NCI-H2107 (cell line): ENCODE measurements at regions not wholly inside any gene's neighbourhood (a gene's known extent, or its start where the extent isn't known, plus 50 kb on each side); places are given as distances from the start of the nearest gene placed in this dataset.
"Not testable (repeated sequence)": the region's sequence is repeated elsewhere in the genome, so short reads cannot be mapped to it uniquely, and the experiment has no call there.

Experiments
- DNase-seq: peaks from one replicate; lab custom pipeline; 2025; lab: John Stamatoyannopoulos, UW

DNA sequence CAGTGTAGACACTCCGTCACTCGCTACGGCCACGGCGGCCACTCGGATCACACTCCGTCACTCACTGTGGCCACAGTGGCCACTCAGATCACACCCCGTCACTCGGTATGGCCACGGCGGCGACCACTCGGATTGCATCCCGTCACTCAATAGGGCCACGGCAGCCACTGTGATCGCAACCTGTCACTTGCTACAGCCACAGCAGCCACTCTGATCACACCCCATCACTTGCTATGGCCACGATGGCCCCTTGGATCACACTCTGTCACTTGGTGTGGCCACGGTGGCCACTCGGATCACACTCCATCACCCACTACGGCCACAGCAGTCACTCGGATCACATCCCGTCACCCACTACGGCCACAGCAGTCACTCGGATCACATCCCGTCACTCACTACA, 175.3 kb downstream of the LAT start:
- DNase-seq: not testable (repeated sequence)

DNA sequence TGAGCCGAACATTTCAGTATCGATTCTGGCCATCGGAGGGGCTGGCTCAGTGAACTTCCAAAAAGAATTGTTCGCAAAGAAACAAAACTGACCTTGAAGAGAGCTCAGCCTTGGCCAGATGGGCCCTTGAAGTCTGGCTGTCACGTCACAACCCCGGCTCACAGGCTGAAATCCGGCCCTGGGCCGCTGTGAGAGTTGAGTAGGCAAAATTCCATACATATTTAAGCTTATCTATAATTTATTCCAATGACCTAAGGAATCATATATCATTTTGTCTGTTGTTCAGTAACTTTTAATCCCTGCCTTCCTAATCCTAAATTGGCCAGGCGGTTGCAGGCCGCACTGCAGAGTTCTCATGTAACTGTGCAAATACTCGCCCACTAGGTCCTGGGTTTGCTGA, 174.8 kb downstream of the LAT start:
- not testable (repeated sequence) for DNase-seq

DNA sequence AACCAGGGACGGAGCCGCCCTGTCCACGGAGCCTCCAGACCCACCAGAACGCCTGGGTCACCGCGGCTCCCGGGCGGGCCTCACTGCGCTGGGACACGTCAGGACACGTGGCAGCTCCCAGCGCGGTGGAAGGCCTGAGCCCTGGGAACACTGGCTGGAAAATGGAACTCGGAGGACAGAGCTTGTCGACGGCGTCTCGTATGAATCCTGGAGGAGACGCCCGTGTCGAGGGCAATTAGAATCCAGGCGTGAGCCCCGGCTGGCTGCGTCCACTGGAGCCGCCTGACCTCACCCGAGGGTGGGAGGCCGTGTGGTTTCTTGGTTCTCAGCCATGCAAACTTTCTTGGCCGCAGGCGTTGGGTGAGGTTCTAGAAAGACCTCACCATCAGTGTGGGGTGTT, 173.9 kb downstream of the LAT start:
- DNase-seq: no peak

DNA sequence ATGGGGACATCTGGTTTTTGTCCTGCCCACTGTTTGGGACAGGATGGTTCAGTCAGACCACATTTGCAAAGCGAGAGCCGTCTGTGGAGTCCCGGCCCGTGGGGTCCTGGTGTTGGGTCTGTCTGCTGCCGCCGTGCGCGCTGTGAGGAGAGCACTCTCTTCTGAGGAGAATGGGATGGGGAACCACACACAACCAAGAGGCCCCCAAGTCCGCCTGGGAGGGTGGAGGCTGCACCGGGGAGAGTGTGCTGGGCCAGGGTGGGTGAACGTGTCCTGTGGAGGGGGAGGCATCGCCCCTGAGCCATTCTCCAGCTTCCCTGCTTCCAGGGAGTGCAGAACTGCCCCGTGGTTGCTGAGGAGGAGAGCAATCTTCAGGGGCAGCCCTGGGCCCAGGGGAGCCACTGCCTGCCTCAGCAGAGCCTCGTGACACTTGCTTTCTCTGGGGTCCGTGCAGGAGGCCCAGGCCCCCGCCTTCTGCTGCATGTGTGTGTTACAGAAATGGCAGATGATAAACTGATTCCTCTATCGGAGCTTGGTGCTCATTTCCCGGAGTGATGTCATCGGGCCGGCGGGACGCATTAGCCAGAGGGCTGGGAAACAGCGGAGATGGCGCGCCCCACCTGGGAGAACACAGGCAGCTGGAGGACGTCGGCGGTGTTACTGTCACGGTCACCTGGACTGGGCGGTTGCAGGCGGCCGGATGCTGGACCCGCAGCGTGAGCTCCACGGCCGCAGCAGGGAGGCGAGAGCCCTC, 173.4 kb downstream of the LAT start:
- not testable (repeated sequence) for DNase-seq

DNA sequence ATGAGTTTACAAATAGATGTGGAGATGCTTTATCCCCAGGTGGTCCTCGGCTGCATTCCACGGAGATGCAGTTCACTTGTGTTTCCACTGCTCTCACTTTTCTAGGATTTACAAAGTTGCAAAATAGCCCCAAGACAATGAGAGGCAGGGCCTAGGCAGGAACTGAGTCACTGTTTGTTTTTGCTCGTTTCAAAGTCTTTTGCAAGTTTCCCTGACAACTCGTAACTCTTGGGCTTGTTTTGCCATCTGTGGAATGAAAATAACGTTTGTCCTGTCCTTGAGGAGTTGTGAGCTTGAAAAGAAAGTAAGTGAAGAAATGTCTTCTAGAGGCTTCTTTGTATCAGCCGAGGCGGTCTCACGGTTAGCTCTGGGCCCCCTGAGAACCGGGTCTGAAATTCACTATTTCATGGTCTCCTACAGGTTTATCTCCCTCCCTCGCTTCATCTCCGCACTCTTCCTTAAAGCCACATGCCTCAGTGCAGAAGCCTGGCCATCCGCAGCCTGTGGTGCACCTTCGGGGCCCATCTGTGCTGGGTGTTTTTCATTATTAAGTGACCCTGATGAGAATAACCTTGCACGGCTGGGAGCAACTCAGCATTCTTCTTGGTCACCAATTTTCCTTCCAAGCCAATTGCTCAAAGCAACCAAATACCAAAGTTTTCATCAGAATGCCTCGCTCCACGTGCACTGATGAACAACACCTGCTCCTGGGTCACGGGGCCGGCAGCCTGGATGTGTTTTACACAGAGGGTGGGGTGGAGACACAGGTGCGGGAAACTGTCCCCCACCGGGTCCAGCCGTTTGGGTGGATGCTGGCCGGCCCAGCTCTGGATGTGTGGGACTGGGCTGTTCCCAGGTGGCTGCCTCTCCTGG, 172.4 kb downstream of the LAT start:
- not testable (repeated sequence) for DNase-seq

DNA sequence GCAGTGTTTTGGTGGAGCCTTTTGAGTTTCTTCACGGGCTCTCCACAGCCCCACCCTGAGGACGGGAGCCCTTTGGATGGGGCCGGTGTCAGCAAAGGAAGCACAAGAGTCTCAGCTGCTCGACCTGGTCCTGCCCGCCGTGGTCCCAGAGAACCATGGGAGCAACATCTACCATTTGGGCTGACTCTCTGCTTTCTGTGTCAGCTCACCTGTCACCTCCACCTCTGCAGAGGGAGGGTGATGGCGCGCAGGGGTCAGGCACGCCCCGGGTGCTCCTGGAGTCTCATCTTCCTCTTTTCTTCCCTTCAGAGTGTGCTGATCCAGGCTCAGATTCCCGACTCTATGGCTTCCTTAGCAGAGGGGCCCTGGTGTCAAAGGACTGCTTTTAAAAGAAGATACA, 171.7 kb downstream of the LAT start:
- no peak for DNase-seq

DNA sequence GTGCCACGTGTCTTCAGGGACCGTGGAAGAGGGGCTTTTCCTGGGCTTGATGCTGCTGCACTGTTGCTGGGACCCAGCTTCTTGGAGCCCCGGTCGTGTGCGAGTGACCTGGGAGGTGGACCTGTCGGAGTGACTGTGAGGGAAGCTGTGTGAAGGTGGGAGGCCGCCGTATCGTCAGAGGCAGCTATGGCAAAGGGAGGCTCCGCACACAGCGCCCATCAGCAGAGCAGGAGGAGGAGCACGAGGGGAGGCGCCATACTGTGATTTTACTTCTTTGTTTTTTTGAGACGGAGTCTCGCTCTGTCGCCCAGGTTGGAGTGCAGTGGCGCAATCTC, 171.0 kb downstream of the LAT start:
- DNase-seq: not testable (repeated sequence)

DNA sequence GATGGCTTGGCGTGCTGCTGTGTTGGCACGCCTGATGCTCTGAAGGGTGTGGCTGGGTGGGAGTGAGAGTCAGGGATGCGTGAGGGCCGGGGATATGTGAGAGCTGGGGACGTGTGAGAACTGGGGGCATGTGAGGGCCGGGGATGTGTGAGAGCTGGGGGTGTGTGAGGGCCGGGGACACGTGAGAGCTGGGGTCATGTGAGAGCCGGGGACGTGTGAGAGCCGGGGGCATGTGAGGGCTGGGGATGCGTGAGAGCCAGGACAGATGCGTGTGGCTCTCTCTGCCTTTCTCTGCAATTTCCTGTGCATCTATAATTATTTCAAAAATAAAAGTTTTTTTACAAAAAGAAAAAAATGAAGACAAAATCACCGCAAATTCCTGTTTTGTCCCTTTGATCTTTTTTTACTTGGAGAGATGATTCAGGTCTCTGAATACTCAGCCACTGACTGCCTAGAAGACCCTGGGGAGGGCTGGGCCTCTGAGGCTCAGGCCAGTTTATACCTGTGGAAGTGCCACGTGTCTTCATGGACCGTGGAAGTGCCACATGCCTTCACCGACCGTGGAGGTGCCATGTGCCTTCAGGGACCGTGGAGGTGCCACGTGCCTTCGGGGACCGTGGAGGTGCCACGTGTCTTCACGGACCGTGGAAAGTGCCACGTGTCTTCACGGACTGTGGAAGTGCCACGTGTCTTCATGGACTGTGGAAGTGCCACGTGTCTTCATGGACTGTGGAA, 170.4 kb downstream of the LAT start:
- DNase-seq: not testable (repeated sequence)

DNA sequence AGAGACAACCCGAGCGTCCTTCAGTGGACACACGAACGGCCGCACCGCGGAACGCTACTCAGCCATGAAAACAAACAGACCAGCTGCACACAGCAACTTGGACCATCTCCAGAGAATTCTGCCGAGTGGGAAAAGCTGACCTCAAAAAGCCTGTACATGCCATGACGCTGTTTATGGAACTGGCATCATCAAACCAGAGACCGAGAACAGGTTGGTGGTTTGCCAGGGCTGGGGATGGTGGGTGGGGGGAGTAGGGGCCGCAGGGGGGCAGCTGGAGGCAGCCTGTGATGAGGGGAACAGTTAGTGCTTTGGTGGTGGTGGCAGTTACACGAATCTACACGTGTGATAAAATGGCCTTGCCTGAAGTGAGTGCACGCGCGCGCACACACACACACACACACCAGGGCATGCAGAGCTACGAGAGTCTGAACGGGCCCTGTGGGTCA, 169.8 kb downstream of the LAT start:
- DNase-seq: no peak

DNA sequence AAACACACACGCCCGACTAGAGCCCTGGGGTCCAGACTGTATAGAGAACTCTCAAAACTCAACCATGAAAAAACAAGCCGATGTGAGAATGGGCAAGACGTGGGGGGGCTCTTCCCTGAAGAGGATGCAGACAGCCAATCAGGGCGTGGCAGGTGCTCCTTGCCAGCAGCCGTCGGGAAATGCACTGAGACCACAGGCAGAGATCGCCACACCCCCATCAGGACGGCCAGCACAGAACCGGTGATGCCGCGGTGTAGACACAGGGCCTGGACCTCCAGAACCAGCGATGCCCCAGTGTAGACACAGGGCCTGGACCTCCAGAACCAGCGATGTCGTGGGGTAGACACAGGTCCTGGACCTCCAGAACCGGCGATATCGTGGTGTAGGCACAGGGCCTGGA, 169.2 kb downstream of the LAT start:
- DNase-seq: no peak

DNA sequence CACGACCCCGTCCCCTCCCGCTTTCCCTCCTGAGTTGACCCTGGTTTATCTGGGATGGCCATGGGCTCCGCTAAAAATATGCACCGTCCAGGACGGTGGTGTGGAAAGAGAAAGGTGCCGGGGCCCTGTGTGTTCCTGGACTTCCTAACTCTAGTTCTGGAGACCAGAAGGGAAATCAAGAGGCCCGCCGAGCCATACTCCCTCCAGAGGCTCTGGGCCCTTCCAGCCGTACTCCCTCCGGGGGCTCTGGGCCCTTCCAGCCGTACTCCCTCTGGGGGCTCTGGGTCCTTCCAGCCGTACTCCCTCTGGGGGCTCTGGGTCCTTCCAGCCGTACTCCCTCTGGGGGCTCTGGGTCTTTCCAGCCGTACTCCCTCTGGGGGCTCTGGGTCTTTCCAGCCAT, 168.5 kb downstream of the LAT start:
- not testable (repeated sequence) for DNase-seq

DNA sequence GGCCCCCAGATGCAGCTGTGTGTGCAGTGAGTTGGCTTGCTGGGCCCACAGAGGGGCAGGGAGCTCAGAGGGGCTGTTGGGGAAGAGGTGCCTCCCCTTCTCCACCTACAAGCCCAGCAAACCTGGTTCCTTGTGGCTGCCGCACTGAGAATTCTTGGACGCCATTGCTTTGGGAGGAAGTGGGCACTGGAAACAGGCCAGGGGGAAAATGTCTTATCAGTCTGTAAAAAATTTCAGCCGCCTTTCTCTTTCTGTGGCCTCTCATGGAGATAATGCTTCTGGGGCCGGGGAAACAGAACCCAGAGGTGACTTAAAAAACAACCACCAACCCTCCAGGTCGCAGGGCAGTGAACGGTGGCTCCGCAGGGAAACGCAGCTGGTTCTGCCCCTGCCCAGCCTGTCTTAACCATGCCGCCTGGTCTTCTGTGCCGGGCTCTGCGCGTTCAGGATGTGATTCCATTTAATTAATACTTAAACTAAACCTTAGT, 167.7 kb downstream of the LAT start:
- not testable (repeated sequence) for DNase-seq

DNA sequence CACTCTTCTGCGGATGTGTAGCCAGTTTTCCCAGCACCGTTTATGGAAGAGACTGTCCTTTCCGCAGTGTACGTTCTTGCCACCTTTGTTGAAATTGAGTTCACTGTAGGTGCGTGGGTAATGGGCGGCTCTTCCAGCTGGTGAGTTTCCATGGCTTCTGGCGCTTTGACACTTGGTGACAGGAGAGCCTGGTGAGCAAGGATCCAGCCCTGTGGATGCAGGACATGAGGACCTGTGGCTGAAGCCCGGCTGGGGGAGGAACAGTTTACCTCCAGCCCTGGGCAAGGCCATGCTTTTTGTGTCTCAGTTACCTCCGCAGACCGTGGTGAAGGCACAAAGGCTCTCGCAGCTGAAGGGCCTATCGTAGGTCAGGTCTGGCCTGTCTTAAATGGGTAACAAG, 166.5 kb downstream of the LAT start:
- DNase-seq: no peak

DNA sequence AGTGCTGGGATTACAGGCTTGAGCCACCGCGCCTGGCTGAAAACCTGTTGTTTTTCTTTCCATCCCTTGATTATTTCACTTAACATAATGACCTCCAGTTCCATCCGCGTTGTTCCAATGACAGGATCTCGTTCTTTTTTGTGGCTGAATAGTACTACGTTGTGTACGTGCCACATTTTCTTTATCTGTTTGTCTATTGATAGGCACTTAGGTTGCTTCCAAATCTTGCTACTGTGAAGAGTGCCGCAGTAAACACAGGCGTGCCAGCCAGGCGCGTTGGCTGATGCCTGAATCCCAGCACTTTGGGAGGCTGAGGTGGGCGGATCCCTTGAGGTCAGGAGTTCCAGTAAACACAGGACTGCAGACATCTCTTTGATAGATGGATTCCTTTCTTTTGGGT, 165.1 kb downstream of the LAT start:
- DNase-seq: not testable (repeated sequence)

DNA sequence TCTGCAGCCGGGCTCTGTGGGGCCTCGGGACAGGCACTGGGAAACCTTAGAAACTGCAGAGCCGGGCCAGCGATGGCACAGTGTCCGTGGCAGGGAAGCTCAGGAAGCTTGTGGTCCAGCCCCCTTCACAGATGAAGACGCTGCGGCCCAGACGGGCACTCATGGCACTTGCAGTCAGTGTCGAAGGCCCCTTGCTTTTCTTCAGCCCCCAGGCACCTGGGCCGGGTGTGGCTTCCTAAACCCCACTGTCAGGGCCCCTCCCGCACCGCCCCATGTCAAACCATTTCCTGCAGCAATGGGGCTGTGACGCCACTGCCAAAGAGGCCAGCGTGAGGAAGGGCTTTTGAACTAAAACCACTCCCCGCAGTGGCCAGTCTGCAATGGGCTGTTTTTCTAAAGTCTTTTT, 164.0 kb downstream of the LAT start:
- no peak for DNase-seq

DNA sequence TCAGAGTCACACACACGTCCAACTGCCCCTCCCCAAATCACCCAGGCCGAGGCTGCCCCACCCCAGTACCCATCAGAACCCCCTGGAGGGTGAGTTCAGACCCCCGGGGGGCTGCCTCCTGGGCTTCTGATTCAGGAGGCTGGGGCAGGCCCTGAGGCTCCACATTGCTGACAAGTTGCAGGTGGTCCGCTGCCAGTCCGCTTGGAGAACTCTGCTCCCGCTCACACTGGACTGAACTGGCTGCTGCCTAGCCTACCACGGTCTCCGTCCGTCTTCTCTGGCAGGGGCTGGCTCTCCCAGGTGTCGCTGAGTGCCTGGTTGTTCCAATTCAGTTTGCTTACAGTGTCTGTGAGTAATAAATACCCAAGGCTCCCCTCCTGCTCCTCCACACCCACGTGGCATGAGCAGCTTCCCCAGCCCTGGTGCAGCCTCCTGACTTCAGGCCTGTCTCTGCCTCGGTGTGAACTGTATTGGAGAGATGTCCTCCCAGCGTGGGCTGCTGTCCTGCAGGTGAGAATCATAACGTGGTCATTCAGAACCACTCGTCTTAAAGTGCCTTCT, 163.4 kb downstream of the LAT start:
- DNase-seq: no peak

DNA sequence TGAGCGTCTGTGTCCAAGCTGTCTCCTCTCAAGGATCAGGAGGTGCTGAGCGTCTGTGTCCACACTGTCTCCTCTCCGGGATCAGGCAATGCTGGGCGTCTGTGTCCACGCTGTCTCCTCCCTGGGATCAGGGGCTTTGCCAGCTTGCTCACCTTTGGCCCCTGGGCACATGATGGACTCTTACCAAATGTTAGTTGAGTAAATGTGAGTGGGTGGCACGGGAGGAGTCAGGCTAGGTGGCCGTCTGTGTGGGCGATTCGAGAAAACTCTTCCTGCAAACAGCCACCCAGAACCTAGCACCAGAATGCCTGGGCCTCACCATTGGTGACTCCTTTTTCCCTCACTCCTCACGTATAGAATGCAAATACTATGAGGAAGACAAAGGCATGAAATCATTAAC, 162.9 kb downstream of the LAT start:
- DNase-seq: not testable (repeated sequence)

DNA sequence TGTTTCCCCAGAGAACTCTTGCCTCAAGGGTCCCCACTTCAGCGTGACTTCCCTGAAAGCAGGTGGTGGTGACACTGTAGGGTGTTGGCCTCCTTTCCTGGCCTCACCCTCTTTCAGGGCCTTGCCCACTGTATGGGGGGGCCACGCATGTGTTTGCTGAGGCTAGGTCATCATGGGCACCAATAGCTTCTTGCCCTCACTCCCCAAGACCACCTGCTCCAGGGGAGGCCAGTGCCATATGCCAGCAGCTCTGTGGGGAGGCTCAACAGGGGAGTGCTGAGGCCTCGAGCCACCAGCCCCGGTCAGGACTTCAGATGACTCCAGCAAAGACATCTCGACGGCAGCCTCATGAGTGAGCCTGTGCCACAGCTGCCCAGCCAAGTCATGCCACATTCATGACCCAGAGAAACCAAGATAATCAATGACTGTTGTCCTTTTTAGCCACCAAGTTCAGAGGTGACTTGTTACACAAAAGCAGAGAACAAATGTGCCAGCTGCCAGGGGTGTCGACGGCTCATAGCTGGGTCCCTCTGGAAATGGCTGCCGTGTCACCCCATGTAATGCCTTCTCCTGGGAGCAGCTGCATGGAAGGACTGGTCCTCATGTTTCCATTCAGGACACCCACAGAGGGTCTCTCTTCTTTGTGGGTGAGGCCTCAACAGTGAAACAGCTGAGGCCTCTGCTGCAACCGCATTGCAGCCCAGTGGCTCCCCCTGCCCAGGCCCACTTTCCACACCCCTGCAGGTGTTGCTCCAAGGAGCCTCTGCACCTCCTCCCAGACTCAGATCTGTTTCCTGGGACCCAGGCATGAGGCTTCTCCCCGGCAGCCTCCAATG, 162.2 kb downstream of the LAT start:
- DNase-seq: not testable (repeated sequence)

DNA sequence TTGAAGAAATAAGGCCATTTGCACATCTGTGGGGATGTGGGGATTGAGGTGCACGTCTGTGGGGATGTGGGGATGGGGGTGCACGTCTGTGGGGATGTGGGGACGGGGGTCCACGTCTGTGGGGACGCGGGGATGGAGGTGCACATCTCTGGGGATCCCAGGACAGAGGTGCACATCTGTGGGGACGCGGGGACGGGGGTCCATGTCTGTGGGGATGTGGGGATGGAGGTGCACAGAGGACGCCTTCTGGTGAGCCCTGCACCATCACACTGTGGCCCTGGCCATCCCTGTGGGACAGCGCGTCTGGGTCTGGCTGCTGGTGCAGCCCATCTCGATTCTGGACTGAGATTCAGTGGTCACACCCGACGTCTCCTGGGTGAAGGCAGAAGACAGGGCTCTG, 161.4 kb downstream of the LAT start:
- no peak for DNase-seq

DNA sequence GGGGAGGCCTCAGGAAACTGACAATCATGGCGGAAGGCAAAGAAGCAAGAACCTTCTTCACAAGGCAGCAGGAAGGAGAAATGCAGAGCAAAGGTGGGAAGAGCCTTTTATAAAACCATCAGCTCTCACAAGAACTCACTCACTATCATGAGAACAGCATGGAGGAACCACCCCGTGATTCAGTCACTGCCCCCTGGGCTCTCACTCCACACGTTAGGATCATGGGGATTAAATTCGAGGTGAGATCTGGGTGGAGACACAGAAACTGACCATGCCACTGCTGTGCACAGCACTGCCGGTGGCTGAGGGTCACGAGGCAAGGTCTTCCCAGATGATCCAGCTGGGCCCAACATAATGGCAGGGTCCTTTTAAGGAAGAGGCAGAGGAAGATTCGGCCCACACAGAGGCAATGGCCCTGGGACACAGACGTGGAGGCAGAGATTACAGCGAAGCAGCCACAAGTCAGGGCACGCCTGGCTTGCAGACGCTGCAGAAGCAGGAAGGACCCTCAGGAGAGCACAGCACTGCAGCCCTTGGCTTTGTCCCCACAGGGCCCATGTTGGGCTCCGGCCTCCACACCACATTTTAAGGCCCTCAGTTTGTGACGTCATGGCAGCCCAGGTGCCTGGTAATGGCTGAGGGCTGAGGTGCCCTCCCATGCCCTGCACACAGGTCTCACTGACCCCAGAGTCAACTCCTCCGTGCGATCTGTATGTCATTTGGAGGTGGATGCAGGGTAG, 160.8 kb downstream of the LAT start:
- DNase-seq: not testable (repeated sequence)
